AG04449 (cell line): ENCODE measurements at regions not wholly inside any gene's neighbourhood (a gene's known extent, or its start where the extent isn't known, plus 50 kb on each side); places are given as distances from the start of the nearest gene placed in this dataset.

ENCODE experiments used
- CTCF ChIA-PET: fragments of 350-600 bp; formaldehyde crosslinking; extraction: SDS; loops from one replicate; lab custom pipeline; 2021; ENCODE audit warnings: antibody characterized with exemption; lab: Yijun Ruan, JAX
- POLR2A ChIA-PET: fragments of 400-600, 350-600 bp; formaldehyde crosslinking; extraction: SDS; loops from one replicate; lab custom pipeline; 2020; ENCODE audit warnings: antibody characterized with exemption, inconsistent platforms; lab: Yijun Ruan, JAX
- DNase-seq: peaks from one replicate; pipeline ENCODE4 v3.0.0-alpha.2; 2010; ENCODE audit warnings: low read depth, low spot score
- H3K4me3 ChIP-seq: 2 replicates; pipeline ENCODE4 v1.5.1; 2011; ENCODE audit warnings: low read depth, mild to moderate bottlenecking, control low read depth, low read length
- CTCF ChIP-seq: IDR thresholded peaks from one replicate; pipeline ENCODE4 v1.5.1; 2011; ENCODE audit warnings: mild to moderate bottlenecking, moderate library complexity, low read length, control low read depth, inconsistent platforms; ENCODE audit not compliant: insufficient read depth; ENCODE audit errors: missing control alignments

DNA sequence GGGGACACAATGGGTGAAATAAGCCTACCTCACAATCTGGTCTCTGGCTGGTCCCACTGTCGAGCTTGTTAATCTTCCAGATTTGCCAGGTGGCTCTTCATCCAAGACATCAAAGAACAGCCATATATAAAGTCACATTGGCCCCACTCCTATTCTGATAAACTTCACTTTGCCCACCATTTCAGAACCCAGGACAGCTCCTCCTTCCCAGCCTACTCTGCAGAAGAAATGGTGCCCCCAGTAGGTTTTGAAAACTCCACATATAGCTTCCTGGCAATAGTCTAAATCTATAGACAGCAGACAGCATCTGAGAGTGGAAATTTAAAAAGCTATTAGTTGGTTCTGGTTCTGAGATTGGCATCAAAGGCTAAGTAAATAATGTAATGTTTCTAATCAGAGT lies 143.1 kb upstream of the PCSK2 start:
- DNase-seq, result no peak
- no peak overlapping the region for H3K4me3 ChIP-seq
- ChIA-PET CTCF (interaction anchor here (1.1 kb wide), 1 partner anchor 283 kb away, joined by 4 read pairs; no protein-coding TSS in a partner anchor), POLR2A (no interaction called here)
- no peak for TF ChIP-seq CTCF

- ChIA-PET POLR2A (no interaction called here), CTCF (no interaction called here)
- no peak for TF ChIP-seq CTCF
- DNase-seq, result no peak
- no peak overlapping the region for H3K4me3 ChIP-seq
Measured at GRCh38 chr20:17084909-17085308, 141.9 kb upstream of the PCSK2 start.

- no peak for DNase-seq
- ChIA-PET POLR2A (no interaction called here), CTCF (no interaction called here)
- no peak overlapping the region for H3K4me3 ChIP-seq
- TF ChIP-seq CTCF, result no peak
Measured at GRCh38 chr20:17093782-17094181, 133.1 kb upstream of the PCSK2 start.

- no peak for DNase-seq
- TF ChIP-seq CTCF, result no peak
- H3K4me3 ChIP-seq, result no peak overlapping the region
- POLR2A ChIA-PET, result no interaction called here
- CTCF ChIA-PET, result no interaction called here
Measured at GRCh38 chr20:17097603-17098002, 129.2 kb upstream of the PCSK2 start.

DNA sequence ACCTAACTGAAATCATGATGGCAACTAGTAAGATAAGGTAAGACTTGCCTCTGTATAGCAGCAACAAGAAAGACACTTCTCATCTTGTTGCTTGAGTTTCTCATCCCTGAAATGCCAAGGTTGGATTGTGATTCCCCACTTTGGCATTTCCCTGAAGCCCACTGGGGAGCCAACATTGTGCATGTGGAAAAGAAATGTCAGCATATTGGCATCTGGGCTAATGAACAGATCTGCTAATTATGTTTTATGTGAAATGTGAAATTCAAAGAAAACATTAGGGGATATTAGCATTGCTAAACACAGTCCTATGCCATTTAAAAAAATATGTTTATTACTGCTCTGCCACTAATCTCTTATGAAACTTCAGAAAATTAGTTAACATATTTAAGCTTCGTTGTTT lies 126.3 kb upstream of the PCSK2 start:
- no peak for DNase-seq
- no peak for TF ChIP-seq CTCF
- H3K4me3 ChIP-seq, result no peak overlapping the region
- CTCF ChIA-PET, result no interaction called here
- POLR2A ChIA-PET, result no interaction called here

GRCh38 chr20:17107127-17107526 lies 119.7 kb upstream of the PCSK2 start:
- ChIA-PET CTCF (no interaction called here), POLR2A (no interaction called here)
- no peak for TF ChIP-seq CTCF
- no peak for DNase-seq
- no peak overlapping the region for H3K4me3 ChIP-seq

DNA sequence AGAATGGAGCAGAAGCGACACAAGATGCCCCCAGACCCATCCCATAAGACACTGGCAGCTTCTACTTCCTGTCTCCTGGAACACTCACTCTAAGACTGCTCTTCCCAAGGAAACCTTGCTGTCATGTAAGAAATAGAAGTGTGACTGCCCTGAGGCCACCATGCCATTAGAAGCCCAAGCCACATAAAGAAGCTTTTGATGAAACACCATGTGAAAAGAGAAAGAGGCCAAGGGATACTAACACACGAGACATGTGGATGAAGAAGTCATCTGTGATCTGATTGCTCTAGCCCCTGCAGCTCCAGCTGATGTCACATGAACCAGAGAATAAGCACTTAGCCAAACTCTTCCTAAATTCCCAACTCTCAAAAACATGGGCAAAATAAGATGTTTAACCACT lies 117.9 kb upstream of the PCSK2 start:
- H3K4me3 ChIP-seq, result no peak overlapping the region
- TF ChIP-seq CTCF, result no peak
- no peak for DNase-seq
- ChIA-PET CTCF (no interaction called here), POLR2A (no interaction called here)
